WTC11 (cell line): ENCODE measurements at regions not wholly inside any gene's neighbourhood (a gene's known extent, or its start where the extent isn't known, plus 50 kb on each side); places are given as distances from the start of the nearest gene placed in this dataset.

Experiments used
- ATAC-seq: fragments of 200-7000 bp; cut with Tn5 transposase; 2 replicates; pipeline ENCODE4 v1.10.0; 2021; ENCODE audit warnings: mild to moderate bottlenecking, moderate library complexity
- CTCF ChIA-PET: fragments of 300-600 bp; sonication (Branson Sonifier 250); formaldehyde crosslinking; loops from one replicate; lab custom pipeline; 2021; ENCODE audit warnings: antibody characterized with exemption; lab: Charles Lee
- POLR2A ChIA-PET: fragments of 350-600 bp; sonication (Branson Sonifier 250); formaldehyde crosslinking; loops from one replicate; lab custom pipeline; 2021; ENCODE audit warnings: antibody characterized with exemption; lab: Charles Lee
- DNase-seq: peaks from one replicate; pipeline ENCODE4 v3.0.0; 2021; ENCODE audit warnings: low spot score
- H3K27ac Mint-ChIP-seq: 2 replicates; pipeline ENCODE4 v1.8.0; 2021; ENCODE audit warnings: mixed read lengths
- H3K27me3 Mint-ChIP-seq: 2 replicates; pipeline ENCODE4 v1.8.0; 2021; ENCODE audit warnings: low read depth, mild to moderate bottlenecking, moderate library complexity, mixed read lengths
- H3K36me3 Mint-ChIP-seq: 2 replicates; pipeline ENCODE4 v1.8.0; 2021; ENCODE audit warnings: mixed read lengths
- H3K4me1 Mint-ChIP-seq: 2 replicates; pipeline ENCODE4 v1.8.0; 2022; ENCODE audit warnings: mixed read lengths
- H3K4me3 Mint-ChIP-seq: 2 replicates; pipeline ENCODE4 v1.8.0; 2021; ENCODE audit warnings: mild to moderate bottlenecking, moderate library complexity, mixed read lengths
- H3K9me3 Mint-ChIP-seq: 2 replicates; pipeline ENCODE4 v1.8.0; 2021; ENCODE audit warnings: mixed read lengths
- E2F4 ChIP-seq: sonication (generic); formaldehyde crosslinking; IDR thresholded peaks from 2 replicates; pipeline ENCODE4 v1.8.1; 2022; ENCODE audit warnings: low read depth, mild to moderate bottlenecking, moderate library complexity, missing genetic modification reagents, borderline replicate concordance
- E2F5 ChIP-seq: sonication (generic); formaldehyde crosslinking; IDR thresholded peaks from 2 replicates; pipeline ENCODE4 v1.8.1; 2022; ENCODE audit warnings: mild to moderate bottlenecking, moderate library complexity, missing genetic modification reagents
- ELF4 ChIP-seq: sonication (generic); formaldehyde crosslinking; IDR thresholded peaks from 2 replicates; pipeline ENCODE4 v1.8.1; 2022; ENCODE audit warnings: low read depth, mild to moderate bottlenecking, moderate library complexity, missing genetic modification reagents
- FOXK1 ChIP-seq: sonication (generic); formaldehyde crosslinking; IDR thresholded peaks from 2 replicates; pipeline ENCODE4 v1.8.0; 2022; ENCODE audit warnings: mild to moderate bottlenecking, moderate library complexity, missing genetic modification reagents
- GTF2I ChIP-seq: fragments of 250-450 bp; sonication (Bioruptor Pico); conservative IDR thresholded peaks from 2 replicates; pipeline ENCODE4 v1.4.0; 2021; ENCODE audit warnings: mild to moderate bottlenecking
- IRF2 ChIP-seq: sonication (generic); formaldehyde crosslinking; IDR thresholded peaks from 2 replicates; pipeline ENCODE4 v1.8.0; 2022; ENCODE audit warnings: low read depth, missing genetic modification reagents, borderline replicate concordance
- MYBL2 ChIP-seq: sonication (generic); formaldehyde crosslinking; IDR thresholded peaks from 2 replicates; pipeline ENCODE4 v1.8.1; 2023; ENCODE audit warnings: mild to moderate bottlenecking, moderate library complexity, missing genetic modification reagents
- NR2C2 ChIP-seq: sonication (generic); formaldehyde crosslinking; IDR thresholded peaks from 2 replicates; pipeline ENCODE4 v1.8.0; 2022; ENCODE audit warnings: mild to moderate bottlenecking, missing genetic modification reagents
- TP53 ChIP-seq: sonication (generic); formaldehyde crosslinking; IDR thresholded peaks from 2 replicates; pipeline ENCODE4 v1.8.1; 2023; ENCODE audit warnings: mild to moderate bottlenecking, missing genetic modification reagents
- ZNF396 ChIP-seq: fragments of 250-450 bp; sonication (Bioruptor Pico); IDR thresholded peaks from 2 replicates; pipeline ENCODE4 v1.8.0; 2021; ENCODE audit warnings: mild to moderate bottlenecking, moderate library complexity, borderline replicate concordance
- ZNF671 ChIP-seq: fragments of 250-450 bp; sonication (Bioruptor Pico); IDR thresholded peaks from 2 replicates; pipeline ENCODE4 v1.8.0; 2021; ENCODE audit warnings: mild to moderate bottlenecking
- ZSCAN18 ChIP-seq: fragments of 250-450 bp; sonication (Bioruptor Pico); IDR thresholded peaks from 2 replicates; pipeline ENCODE4 v2.1.2; 2022; ENCODE audit warnings: mild to moderate bottlenecking, moderate library complexity
- TF ChIP-seq, protein P1 (sequence below): sonication (generic); formaldehyde crosslinking; IDR thresholded peaks from 2 replicates; pipeline ENCODE4 v1.8.0; 2023; ENCODE audit warnings: missing genetic modification reagents, mild to moderate bottlenecking, borderline replicate concordance
- TF ChIP-seq, protein P2 (sequence below): fragments of 250-450 bp; sonication (Bioruptor Pico); IDR thresholded peaks from 2 replicates; pipeline ENCODE4 v1.9.0; 2021; ENCODE audit warnings: mild to moderate bottlenecking
- TF ChIP-seq, protein P3 (sequence below): fragments of 250-450 bp; sonication (Bioruptor Pico); IDR thresholded peaks from 2 replicates; pipeline ENCODE4 v1.9.0; 2021; ENCODE audit warnings: moderate library complexity, mild to moderate bottlenecking, inconsistent platforms, borderline replicate concordance

DNA sequence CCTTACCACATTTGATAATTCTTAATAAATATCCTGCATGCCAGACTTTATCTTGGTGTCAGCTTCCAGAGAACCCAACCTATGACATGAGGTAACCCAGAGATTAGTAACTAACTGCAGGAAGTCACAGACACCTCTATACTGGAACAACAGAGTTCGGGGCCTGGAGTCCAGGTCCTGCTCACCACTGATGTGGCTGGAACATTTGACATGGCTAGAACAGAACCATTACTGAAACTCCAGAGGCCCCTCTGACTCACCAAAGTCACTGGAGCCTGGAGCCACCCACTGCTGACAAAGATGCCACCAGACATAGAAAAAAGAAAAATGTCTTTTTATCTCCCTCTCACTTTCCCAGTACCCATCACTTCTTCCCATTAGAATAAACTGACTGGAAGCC lies 403.7 kb downstream of the MID1IP1 start (continued):
- TF ChIP-seq, protein P1, sequence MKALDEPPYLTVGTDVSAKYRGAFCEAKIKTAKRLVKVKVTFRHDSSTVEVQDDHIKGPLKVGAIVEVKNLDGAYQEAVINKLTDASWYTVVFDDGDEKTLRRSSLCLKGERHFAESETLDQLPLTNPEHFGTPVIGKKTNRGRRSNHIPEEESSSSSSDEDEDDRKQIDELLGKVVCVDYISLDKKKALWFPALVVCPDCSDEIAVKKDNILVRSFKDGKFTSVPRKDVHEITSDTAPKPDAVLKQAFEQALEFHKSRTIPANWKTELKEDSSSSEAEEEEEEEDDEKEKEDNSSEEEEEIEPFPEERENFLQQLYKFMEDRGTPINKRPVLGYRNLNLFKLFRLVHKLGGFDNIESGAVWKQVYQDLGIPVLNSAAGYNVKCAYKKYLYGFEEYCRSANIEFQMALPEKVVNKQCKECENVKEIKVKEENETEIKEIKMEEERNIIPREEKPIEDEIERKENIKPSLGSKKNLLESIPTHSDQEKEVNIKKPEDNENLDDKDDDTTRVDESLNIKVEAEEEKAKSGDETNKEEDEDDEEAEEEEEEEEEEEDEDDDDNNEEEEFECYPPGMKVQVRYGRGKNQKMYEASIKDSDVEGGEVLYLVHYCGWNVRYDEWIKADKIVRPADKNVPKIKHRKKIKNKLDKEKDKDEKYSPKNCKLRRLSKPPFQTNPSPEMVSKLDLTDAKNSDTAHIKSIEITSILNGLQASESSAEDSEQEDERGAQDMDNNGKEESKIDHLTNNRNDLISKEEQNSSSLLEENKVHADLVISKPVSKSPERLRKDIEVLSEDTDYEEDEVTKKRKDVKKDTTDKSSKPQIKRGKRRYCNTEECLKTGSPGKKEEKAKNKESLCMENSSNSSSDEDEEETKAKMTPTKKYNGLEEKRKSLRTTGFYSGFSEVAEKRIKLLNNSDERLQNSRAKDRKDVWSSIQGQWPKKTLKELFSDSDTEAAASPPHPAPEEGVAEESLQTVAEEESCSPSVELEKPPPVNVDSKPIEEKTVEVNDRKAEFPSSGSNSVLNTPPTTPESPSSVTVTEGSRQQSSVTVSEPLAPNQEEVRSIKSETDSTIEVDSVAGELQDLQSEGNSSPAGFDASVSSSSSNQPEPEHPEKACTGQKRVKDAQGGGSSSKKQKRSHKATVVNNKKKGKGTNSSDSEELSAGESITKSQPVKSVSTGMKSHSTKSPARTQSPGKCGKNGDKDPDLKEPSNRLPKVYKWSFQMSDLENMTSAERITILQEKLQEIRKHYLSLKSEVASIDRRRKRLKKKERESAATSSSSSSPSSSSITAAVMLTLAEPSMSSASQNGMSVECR, result no peak
- TF ChIP-seq ZNF396, result no peak
- TF ChIP-seq ELF4 (CRISPR knock-in tag), result no peak
- TF ChIP-seq ZNF671 (CRISPR knock-in tag), result no peak
- TF ChIP-seq, all 79 proteins: peak for 0

DNA sequence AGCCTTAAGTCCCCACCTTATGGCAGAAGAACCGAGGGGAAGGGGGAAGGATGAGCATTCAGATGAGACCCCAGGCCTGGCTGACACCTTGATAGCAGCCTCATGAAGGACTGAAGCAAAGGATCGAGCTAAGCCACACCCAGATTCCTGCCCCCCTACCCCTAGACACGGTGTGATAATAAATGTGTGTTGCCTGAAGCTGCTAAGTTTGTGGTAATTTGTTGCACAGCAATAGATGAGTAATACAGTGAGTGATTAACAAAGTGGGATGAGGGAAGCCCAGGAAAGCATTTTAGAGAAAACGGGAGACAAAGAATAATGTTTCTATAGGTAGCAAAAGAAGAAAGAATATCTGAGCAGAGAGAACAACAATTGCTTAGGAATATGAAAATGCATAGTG lies 404.2 kb downstream of the MID1IP1 start:
- DNase-seq, result no peak
- Mint-ChIP-seq H3K27ac (no peak overlapping the region), H3K36me3 (no peaks in the 10 kb centered on the region; the same call in 1 of the 2 replicates), H3K4me1 (no peaks in the 10 kb centered on the region), H3K4me3 (no peak overlapping the region), H3K9me3 (peaks cover 8% of the 10 kb centered on the region), H3K27me3 (peaks cover 2% of the 10 kb centered on the region; the same call in 1 of the 2 replicates)
- ChIA-PET POLR2A (no interaction called here), CTCF (no interaction called here)
- ATAC-seq, result no peak
- TF ChIP-seq NR2C2 (no peak), E2F4 (CRISPR knock-in tag) (no peak), ZSCAN18 (no peak), IRF2 (CRISPR knock-in tag) (no peak), GTF2I (CRISPR knock-in tag) (no peak), MYBL2 (CRISPR knock-in tag) (no peak), FOXK1 (CRISPR knock-in tag) (no peak), TP53 (CRISPR knock-in tag) (no peak)
- TF ChIP-seq, protein P2, sequence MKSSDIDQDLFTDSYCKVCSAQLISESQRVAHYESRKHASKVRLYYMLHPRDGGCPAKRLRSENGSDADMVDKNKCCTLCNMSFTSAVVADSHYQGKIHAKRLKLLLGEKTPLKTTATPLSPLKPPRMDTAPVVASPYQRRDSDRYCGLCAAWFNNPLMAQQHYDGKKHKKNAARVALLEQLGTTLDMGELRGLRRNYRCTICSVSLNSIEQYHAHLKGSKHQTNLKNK, result no peak

DNA sequence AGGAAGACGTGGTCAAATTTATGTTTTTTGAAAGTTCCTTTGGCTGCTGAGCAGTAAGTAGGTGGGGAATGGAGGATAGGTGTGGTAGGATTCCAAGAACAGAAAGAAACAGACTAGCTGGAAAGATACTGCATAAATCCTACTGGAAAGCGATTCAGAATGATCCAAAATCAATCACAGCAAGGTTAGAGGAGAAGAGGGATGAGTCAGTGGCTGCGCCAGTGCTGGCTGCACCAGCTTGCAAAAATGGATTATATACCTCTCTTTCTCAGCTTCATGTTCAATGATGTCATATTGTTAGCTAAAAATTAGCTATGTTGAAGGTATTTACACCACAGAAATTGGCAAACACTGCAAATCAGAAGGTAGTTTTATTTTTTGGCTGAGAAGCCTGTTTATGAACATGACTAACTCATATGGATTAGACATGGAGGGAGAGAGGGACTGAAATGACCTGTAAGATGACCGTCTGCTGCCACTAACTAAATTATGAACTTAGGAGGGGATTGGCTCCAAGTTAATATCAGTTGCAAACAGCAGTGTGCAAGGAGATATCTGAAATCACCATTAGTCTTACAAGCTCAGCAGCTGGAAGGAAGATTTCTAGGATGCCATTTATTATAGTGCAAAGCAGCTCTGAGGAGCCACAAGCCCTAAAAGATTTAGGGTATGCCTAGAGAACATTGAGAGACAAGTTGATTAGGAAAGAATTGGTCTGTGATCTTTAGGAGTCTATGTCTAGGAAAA lies 405.3 kb downstream of the MID1IP1 start:
- H3K9me3 Mint-ChIP-seq, result peaks cover 8% of the 10 kb centered on the region

More for the DNA sequence above, 405.3 kb downstream of the MID1IP1 start:
- no peak overlapping the region for H3K27ac Mint-ChIP-seq
- no peaks in the 10 kb centered on the region; the same call in 1 of the 2 replicates for H3K36me3 Mint-ChIP-seq
- no peak for TF ChIP-seq IRF2 (CRISPR knock-in tag)
- no peak for TF ChIP-seq E2F5 (CRISPR knock-in tag)
- TF ChIP-seq, protein P3, sequence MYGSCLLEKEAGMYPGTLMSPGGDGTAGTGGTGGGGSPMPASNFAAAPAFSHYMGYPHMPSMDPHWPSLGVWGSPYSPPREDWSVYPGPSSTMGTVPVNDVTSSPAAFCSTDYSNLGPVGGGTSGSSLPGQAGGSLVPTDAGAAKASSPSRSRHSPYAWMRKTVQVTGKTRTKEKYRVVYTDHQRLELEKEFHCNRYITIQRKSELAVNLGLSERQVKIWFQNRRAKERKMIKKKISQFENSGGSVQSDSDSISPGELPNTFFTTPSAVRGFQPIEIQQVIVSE (CRISPR knock-in tag), result no peak
- TF ChIP-seq, all 79 proteins: peak for 0
- no peak for DNase-seq
- no peaks in the 10 kb centered on the region for H3K4me1 Mint-ChIP-seq
- no peak overlapping the region for H3K4me3 Mint-ChIP-seq
- POLR2A ChIA-PET, result no interaction called here
- ATAC-seq, result no peak
- H3K27me3 Mint-ChIP-seq, result peaks cover 2% of the 10 kb centered on the region; the same call in 1 of the 2 replicates
- CTCF ChIA-PET, result interaction anchor here (1.9 kb wide), 1 partner anchor 55 kb away, joined by 5 read pairs; no protein-coding TSS in a partner anchor
